ENCODE measurements at regions not wholly inside any gene's neighbourhood (a gene's known extent, or its start where the extent isn't known, plus 50 kb on each side); places are given as distances from the start of the nearest gene placed in this dataset.
A peak's percentile ranks its signal among the peaks of the same experiment; 100 is the strongest.

DNA sequence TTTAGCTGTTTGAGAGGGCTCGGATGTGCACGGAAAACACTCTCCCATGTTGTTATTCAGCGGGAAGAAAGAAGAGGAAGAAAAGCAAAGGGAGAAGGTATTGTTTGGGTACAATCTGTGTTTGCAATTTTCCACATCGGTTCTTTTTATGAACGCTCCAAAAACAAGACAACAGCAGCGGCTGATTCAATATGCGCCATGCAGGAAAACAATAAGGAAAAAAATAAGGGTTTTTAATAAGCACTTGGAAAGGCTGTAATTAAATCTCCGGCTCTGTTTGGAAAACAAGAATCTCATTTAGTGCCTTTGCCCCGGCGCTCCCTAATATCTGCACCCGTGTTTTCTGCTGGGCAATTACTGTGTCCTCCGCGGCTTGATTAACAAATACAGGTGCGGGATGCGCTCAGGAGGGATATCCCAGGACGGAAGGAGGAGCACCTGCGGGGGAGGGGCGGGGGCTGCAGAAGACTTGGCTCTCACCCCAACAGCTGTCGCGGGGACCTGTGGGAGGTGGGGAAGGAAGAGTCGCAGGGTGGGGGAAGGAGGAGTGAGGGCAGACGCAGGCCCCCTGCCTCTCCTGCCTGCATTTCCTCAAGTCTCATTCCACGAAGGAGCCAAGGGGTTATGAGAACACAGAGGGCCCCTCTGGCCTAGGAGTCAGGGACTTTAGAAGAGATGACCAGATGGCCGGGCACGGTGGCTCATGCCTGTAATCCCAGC lies 181.5 kb upstream of the PODXL start:
- no TSS peak for BruUV-seq (replicated peaks)

GRCh38 chr7:131735101-131735500 lies 178.7 kb upstream of the PODXL start:
- Histone ChIP-seq H3K4me3 (ENCODE audit: low read depth, low read length, poor library complexity, severe bottlenecking) (no peak overlapping the region), H3K36me3 (ENCODE audit: insufficient read depth, low read length, poor library complexity, severe bottlenecking) (no peaks in the 10 kb centered on the region), H3K9me3 (ENCODE audit: low read depth, low read length, poor library complexity, severe bottlenecking) (no peaks in the 10 kb centered on the region), H3K27ac (ENCODE audit: low read depth, low read length, poor library complexity, severe bottlenecking) (no peak overlapping the region), H3K4me1 (ENCODE audit: insufficient read depth, low read length, poor library complexity, severe bottlenecking) (peaks cover 6% of the 10 kb centered on the region), H3K27me3 (replicated peaks; ENCODE audit: insufficient read depth, low read depth, low read length, poor library complexity) (peaks cover 22% of the 10 kb centered on the region)
- TF ChIP-seq EZH2 (IDR thresholded peaks at IDR 0.05; ENCODE audit: borderline replicate concordance, low read depth, low read length, poor library complexity, severe bottlenecking) (no peak), CTCF (conservative IDR thresholded peaks at IDR 0.05; ENCODE audit: low read depth, low read length) (no peak)
- intact Hi-C loops (cut with micrococcal nuclease; ENCODE audit: unreplicated experiment): no loop called here
- peak; percentile 14 for DNase-seq (ENCODE audit: low spot score)
- CTCF ChIA-PET: interaction anchor here (1.0 kb wide), 1 partner anchor 43 kb away, joined by 3 read pairs; no protein-coding TSS in a partner anchor
- BruUV-seq (replicated peaks): no TSS peak
- POLR2A ChIA-PET (ENCODE audit: low non-redundant PET): no interaction called here

More for the DNA sequence above, 181.5 kb upstream of the PODXL start:
- intact Hi-C loops (cut with micrococcal nuclease; ENCODE audit: unreplicated experiment): no loop called here
- Histone ChIP-seq H3K36me3 (ENCODE audit: insufficient read depth, low read length, poor library complexity, severe bottlenecking) (no peaks in the 10 kb centered on the region), H3K27ac (ENCODE audit: low read depth, low read length, poor library complexity, severe bottlenecking) (no peak overlapping the region), H3K4me1 (ENCODE audit: insufficient read depth, low read length, poor library complexity, severe bottlenecking) (peaks cover 6% of the 10 kb centered on the region), H3K27me3 (replicated peaks; ENCODE audit: insufficient read depth, low read depth, low read length, poor library complexity) (peaks cover 43% of the 10 kb centered on the region), H3K9me3 (ENCODE audit: low read depth, low read length, poor library complexity, severe bottlenecking) (no peaks in the 10 kb centered on the region), H3K4me3 (ENCODE audit: low read depth, low read length, poor library complexity, severe bottlenecking) (no peak overlapping the region)
- no peak for DNase-seq (ENCODE audit: low spot score)
- TF ChIP-seq CTCF (conservative IDR thresholded peaks at IDR 0.05; ENCODE audit: low read depth, low read length) (no peak), EZH2 (IDR thresholded peaks at IDR 0.05; ENCODE audit: borderline replicate concordance, low read depth, low read length, poor library complexity, severe bottlenecking) (no peak)
- ChIA-PET POLR2A (ENCODE audit: low non-redundant PET) (no interaction called here), CTCF (no interaction called here)

DNA sequence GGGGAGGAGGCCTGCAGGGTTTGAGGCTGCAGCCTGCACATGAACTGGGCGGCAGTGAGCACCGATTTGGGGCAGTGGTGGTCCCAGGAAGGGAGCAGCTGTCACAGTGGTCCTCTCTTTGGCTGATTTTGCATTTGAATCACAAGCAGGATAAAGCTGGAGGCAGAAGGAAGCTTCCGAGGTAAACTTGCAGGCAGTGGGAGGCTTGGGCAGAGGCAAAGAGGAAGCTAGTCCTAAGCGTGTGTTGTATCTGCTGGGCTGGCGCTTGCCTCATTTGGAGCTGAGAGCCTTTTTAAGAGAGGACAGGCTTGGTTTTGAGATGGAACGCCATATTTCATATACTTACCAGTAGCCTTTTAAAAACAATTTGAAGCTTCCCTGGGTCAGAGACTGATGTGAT lies 177.2 kb upstream of the PODXL start:
- no peak for DNase-seq (ENCODE audit: low spot score)
- intact Hi-C loops (cut with micrococcal nuclease; ENCODE audit: unreplicated experiment): no loop called here
- ChIA-PET POLR2A (ENCODE audit: low non-redundant PET) (no interaction called here), CTCF (no interaction called here)
- no peak for TF ChIP-seq EZH2 (IDR thresholded peaks at IDR 0.05; ENCODE audit: borderline replicate concordance, low read depth, low read length, poor library complexity, severe bottlenecking)
- TF ChIP-seq CTCF (conservative IDR thresholded peaks at IDR 0.05; ENCODE audit: low read depth, low read length): no peak
- Histone ChIP-seq H3K9me3 (ENCODE audit: low read depth, low read length, poor library complexity, severe bottlenecking) (no peaks in the 10 kb centered on the region), H3K4me3 (ENCODE audit: low read depth, low read length, poor library complexity, severe bottlenecking) (no peak overlapping the region), H3K4me1 (ENCODE audit: insufficient read depth, low read length, poor library complexity, severe bottlenecking) (peaks cover 6% of the 10 kb centered on the region), H3K27ac (ENCODE audit: low read depth, low read length, poor library complexity, severe bottlenecking) (no peak overlapping the region), H3K27me3 (replicated peaks; ENCODE audit: insufficient read depth, low read depth, low read length, poor library complexity) (peaks cover 11% of the 10 kb centered on the region), H3K36me3 (ENCODE audit: insufficient read depth, low read length, poor library complexity, severe bottlenecking) (no peaks in the 10 kb centered on the region)
- BruUV-seq (replicated peaks): no TSS peak

All from A673 (cell line).